Hematopoietic multipotent progenitor cell treated with erythropoietin and hydrocortisone succinate and interleukin-3 and kit ligand, for 17 days (in vitro differentiated cells): ENCODE measurements at regions not wholly inside any gene's neighbourhood (a gene's known extent, or its start where the extent isn't known, plus 50 kb on each side); places are given as distances from the start of the nearest gene placed in this dataset.
"Not testable (repeated sequence)": the region's sequence is repeated elsewhere in the genome, so short reads cannot be mapped to it uniquely, and the experiment has no call there.

Experiments used
- DNase-seq: peaks from one replicate; pipeline ENCODE4 v3.0.0-alpha.2; 2015; ENCODE audit warnings: low spot score

- DNase-seq, result no peak
These were observed 86.6 kb upstream of the SLC24A2 start for GRCh38 chr9:19875291-19875920.

GRCh38 chr9:19873188-19873587, 84.4 kb upstream of the SLC24A2 start:
- not testable (repeated sequence) for DNase-seq

- no peak for DNase-seq
These were observed 82.2 kb upstream of the SLC24A2 start for GRCh38 chr9:19870988-19871387.

GRCh38 chr9:19840953-19841352, 52.1 kb upstream of the SLC24A2 start:
- no peak for DNase-seq
